Calu3 (cell line): ENCODE measurements at regions not wholly inside any gene's neighbourhood (a gene's known extent, or its start where the extent isn't known, plus 50 kb on each side); places are given as distances from the start of the nearest gene placed in this dataset.

Experiments used
- BruUV-seq: library from RNA; stranded (reverse); fragments of 400-500 nt; replicated peaks from 2 replicates; lab custom pipeline; 2021; lab: Mats Ljungman, UMichigan
- CTCF ChIA-PET: fragments of 300-600 bp; sonication (Branson Sonifier 250); formaldehyde crosslinking; loops from one replicate; lab custom pipeline; 2022; ENCODE audit warnings: antibody characterized with exemption; lab: Charles Lee
- DNase-seq: peaks from one replicate; pipeline ENCODE4 v3.0.0; 2022
- H3K27ac Mint-ChIP-seq: one replicate; pipeline ENCODE4 v1.8.0; 2022; ENCODE audit warnings: mixed read lengths; ENCODE audit not compliant: unreplicated experiment
- H3K27me3 Mint-ChIP-seq: one replicate; pipeline ENCODE4 v1.8.0; 2022; ENCODE audit warnings: mixed read lengths; ENCODE audit not compliant: unreplicated experiment
- H3K36me3 Mint-ChIP-seq: one replicate; pipeline ENCODE4 v1.8.0; 2022; ENCODE audit warnings: mild to moderate bottlenecking, moderate library complexity, mixed read lengths; ENCODE audit not compliant: insufficient read depth, unreplicated experiment
- H3K4me1 Mint-ChIP-seq: one replicate; pipeline ENCODE4 v1.8.0; 2022; ENCODE audit warnings: mild to moderate bottlenecking, low read depth, mixed read lengths; ENCODE audit not compliant: unreplicated experiment
- H3K4me3 Mint-ChIP-seq: one replicate; pipeline ENCODE4 v1.8.0; 2022; ENCODE audit warnings: mild to moderate bottlenecking, low read depth, moderate library complexity, mixed read lengths; ENCODE audit not compliant: unreplicated experiment
- H3K9me3 Mint-ChIP-seq: one replicate; pipeline ENCODE4 v1.8.0; 2022; ENCODE audit warnings: low read depth, mixed read lengths; ENCODE audit not compliant: unreplicated experiment
- CTCF ChIP-seq: fragments of 200-600 bp; IDR thresholded peaks from one replicate; pipeline ENCODE4 v1.8.0; 2022; ENCODE audit warnings: antibody characterized with exemption; ENCODE audit not compliant: unreplicated experiment
- intact Hi-C: fragments of 100-400 bp; cut with micrococcal nuclease; formaldehyde crosslinking; loops from one replicate; pipeline ENCODE4 v1.10.0; 2022; ENCODE audit not compliant: unreplicated experiment

GRCh38 chr10:107565014-107565413, 400.5 kb upstream of the SORCS1 start:
- no peak overlapping the region for H3K27ac Mint-ChIP-seq
- H3K36me3 Mint-ChIP-seq, result no peaks in the 10 kb centered on the region
- DNase-seq, result no peak
- BruUV-seq, result no TSS peak
- CTCF ChIA-PET, result no interaction called here
- no peaks in the 10 kb centered on the region for H3K4me1 Mint-ChIP-seq
- no peak overlapping the region for H3K4me3 Mint-ChIP-seq
- intact Hi-C loops, result no loop called here
- no peaks in the 10 kb centered on the region for H3K27me3 Mint-ChIP-seq
- no peak for TF ChIP-seq CTCF
- H3K9me3 Mint-ChIP-seq, result peaks cover 4% of the 10 kb centered on the region

GRCh38 chr10:107561136-107561650, 396.7 kb upstream of the SORCS1 start:
- intact Hi-C loops, result no loop called here
- Mint-ChIP-seq H3K4me1 (no peaks in the 10 kb centered on the region), H3K4me3 (no peak overlapping the region), H3K9me3 (peaks cover 9% of the 10 kb centered on the region), H3K27ac (no peak overlapping the region), H3K27me3 (no peaks in the 10 kb centered on the region), H3K36me3 (no peaks in the 10 kb centered on the region)
- CTCF ChIA-PET, result no interaction called here
- no TSS peak for BruUV-seq
- no peak for TF ChIP-seq CTCF
- DNase-seq, result no peak

GRCh38 chr10:107557916-107558315, 393.4 kb upstream of the SORCS1 start:
- DNase-seq, result no peak
- BruUV-seq, result no TSS peak
- Mint-ChIP-seq H3K9me3 (peaks cover 7% of the 10 kb centered on the region), H3K27ac (no peak overlapping the region), H3K4me3 (no peak overlapping the region), H3K36me3 (no peaks in the 10 kb centered on the region), H3K27me3 (no peaks in the 10 kb centered on the region), H3K4me1 (no peaks in the 10 kb centered on the region)
- no peak for TF ChIP-seq CTCF
- CTCF ChIA-PET, result no interaction called here
- intact Hi-C loops, result no loop called here

GRCh38 chr10:107554333-107554732, 389.8 kb upstream of the SORCS1 start:
- no peak for DNase-seq
- BruUV-seq, result no TSS peak
- Mint-ChIP-seq H3K4me1 (no peaks in the 10 kb centered on the region), H3K27ac (no peak overlapping the region), H3K36me3 (no peaks in the 10 kb centered on the region), H3K27me3 (no peaks in the 10 kb centered on the region), H3K9me3 (peaks cover 4% of the 10 kb centered on the region), H3K4me3 (no peak overlapping the region)
- TF ChIP-seq CTCF, result no peak
- CTCF ChIA-PET, result no interaction called here
- intact Hi-C loops, result no loop called here
